ENCODE measurements at regions not wholly inside any gene's neighbourhood (a gene's known extent, or its start where the extent isn't known, plus 50 kb on each side); places are given as distances from the start of the nearest gene placed in this dataset.
"Not testable (repeated sequence)": the region's sequence is repeated elsewhere in the genome, so short reads cannot be mapped to it uniquely, and the experiment has no call there.

DNA sequence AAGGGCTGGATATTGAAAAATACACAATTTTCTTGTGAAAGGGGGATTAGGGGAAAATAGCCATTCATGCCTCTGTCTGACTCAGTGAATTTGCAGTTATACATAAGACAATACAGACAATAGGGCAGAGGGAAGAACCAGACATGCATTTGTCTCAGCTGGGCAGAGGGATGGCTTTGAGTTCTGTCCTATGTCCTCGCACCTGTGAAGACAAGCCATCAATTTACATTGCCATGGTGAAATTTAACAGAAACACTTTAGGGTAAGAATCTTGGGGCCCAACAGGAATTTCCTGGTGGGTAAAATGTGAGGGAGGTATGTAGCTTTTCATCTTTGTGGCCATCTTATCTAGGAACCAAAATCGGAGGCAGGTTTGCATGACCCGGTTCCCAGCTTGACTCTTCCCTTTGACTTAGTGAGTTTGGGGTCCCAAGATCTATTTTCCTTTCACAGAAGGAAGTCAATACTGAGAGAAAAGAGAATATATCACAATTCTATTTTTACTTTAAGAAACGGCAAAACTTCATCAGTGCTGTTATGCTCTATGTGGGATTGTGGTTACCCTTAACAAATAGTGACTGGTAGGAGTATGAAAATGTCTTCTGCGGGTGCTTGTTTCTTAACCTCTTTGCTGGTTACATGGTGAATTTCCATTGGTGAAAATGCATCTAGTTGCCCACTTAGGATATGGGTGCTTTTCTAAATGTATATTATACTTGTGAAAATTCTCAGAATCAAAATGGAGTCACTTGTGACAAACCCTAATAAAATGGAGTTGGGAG is 221.8 kb downstream of the SPP2 start:
- DNase-seq = no peak

DNA sequence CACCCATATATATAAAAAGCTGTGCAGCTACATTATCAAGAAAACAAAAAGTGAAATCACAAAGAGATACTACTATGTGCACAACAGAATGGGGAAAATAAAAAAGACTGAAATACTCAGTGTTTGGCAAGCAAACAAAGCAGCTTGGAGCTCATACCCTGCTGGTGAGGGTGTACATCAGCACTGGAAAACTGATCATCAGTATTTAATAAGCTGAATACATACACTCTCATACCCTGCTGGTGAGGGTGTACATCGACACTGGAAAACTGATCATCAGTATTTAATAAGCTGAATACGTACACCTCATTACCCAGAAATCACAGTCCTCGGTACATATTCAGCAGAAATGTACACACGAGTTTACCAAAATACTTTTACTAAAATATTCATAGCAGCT is 220.8 kb downstream of the SPP2 start:
- DNase-seq = no peak

GRCh38 chr2:234269769-234270204 is 219.3 kb downstream of the SPP2 start:
- DNase-seq = no peak

DNA sequence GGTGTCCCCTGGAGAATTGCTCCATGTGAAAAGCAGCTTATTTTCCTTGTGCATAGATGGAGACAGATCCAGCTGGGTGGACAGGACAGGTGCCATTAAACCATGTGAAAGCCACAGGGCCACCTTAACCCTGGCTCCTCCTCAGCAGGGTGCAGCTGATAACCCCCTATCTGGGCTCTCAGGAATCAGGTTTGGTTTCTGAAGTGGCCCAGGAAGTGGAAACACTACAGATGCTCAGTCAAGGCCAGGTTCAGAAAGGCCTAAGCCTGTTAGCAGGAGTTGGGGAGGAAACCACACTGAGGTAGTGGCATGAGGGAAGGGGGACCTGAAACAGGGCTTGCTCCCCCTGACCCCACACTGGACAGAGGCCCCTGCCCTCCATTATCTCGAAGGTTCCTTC is 217.0 kb downstream of the SPP2 start:
- no peak for DNase-seq

DNA sequence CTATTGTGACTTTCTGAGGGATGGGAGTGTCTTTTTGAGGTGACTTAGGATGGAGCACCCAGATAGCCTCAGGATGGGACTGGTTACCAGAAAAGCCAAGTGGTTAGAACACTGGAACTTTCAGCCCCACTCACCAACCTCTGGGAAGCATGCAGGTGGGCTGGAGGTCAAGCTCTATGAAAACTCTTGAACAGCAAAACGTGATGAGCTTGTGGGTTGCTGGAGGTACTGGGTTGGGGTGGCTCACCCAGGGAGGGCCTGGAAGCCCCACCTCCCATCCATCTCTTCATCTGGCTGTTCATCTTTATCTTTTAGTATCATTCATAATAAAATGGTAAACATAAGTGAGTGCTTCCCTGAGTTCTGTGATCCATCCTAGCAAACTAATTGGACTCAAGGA is 216.4 kb downstream of the SPP2 start:
- DNase-seq = no peak

DNA sequence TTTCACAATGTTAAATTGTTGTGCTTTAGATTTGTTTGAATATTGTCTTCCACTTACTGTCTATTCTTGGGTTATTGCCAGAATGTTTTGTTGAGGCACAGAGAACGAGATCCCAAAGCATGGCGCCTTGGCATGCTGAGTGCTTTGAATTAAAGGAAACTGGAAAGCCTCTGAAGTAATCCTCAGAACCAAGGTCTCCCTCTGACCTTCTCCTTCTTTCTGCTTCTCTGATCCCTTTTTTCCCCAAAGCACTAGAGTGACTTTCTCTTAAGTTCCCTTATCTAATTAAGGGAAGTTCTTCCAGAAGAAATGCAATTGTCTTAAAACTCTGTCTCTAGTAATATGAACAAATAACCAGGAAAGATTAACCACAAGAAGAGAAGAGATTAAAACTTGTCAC is 214.7 kb downstream of the SPP2 start:
- no peak for DNase-seq

GRCh38 chr2:234261736-234262135 is 211.2 kb downstream of the SPP2 start:
- DNase-seq = no peak

DNA sequence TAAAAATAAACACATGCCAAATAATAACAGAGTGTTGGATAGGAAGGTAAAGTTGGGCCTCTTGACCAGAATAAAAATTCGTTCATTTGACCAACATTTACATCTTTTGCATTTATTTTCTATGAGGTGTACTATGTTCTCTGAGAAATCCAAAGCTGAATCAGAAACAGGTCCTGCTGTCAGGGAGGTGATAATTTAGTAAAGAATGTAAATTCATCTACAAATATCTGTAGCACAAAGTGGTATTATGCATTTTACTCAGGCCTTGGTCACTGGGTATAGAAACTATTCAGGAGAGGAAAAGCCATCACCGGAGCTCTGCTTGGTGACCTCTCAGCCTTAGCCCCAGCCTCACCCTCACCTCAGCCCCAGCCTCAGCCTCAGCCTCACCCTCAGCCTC is 208.9 kb downstream of the SPP2 start:
- DNase-seq = no peak

GRCh38 chr2:234258562-234259141 is 208.2 kb downstream of the SPP2 start:
- no peak for DNase-seq

- DNase-seq = peak; percentile 60
These were observed 207.5 kb downstream of the SPP2 start for GRCh38 chr2:234257859-234258561.

- DNase-seq = no peak
These were observed 206.0 kb downstream of the SPP2 start for GRCh38 chr2:234256516-234256915.

DNA sequence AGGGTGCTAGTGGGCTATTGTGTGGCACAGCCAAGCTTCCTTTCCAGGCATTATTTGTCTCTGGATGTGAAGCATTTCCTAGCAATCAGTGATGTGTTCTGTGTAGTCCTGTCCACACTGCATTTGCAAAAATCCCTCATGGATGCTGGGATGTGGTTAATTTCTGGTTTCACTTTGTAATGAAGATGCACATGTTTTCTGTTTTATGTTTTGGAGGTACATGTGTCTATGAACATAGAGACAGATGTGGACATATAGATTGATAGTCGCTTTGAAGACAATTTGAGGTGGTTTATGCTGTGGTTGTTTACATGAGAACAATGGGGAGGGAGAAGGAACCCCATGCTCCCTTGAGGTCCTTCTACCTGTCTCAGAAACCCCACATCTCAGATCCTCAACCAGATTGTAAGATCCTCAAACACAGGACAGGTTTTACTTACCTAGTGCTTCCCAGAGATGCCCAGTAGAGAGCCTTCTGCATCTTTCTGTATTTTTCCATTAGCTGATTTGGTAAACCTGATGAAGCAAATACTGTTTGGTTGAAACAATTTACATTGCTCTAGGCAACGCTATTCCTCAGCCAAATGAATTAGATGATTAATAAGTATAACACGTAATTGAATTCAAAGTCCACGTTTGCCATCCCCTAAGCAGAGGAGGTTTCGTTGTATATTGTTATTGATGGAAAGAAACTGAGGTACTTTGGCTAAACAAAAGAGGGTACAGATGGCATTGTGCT is 204.4 kb downstream of the SPP2 start:
- DNase-seq = no peak

- no peak for DNase-seq
These were observed 202.3 kb downstream of the SPP2 start for GRCh38 chr2:234252772-234253171.

- DNase-seq = no peak
These were observed 201.1 kb downstream of the SPP2 start for GRCh38 chr2:234251326-234252271.

GRCh38 chr2:234250926-234251325 is 200.4 kb downstream of the SPP2 start:
- no peak for DNase-seq

GRCh38 chr2:234249873-234250272 is 199.4 kb downstream of the SPP2 start:
- DNase-seq = no peak

- no peak for DNase-seq
These were observed 198.7 kb downstream of the SPP2 start for GRCh38 chr2:234249034-234249735.

DNA sequence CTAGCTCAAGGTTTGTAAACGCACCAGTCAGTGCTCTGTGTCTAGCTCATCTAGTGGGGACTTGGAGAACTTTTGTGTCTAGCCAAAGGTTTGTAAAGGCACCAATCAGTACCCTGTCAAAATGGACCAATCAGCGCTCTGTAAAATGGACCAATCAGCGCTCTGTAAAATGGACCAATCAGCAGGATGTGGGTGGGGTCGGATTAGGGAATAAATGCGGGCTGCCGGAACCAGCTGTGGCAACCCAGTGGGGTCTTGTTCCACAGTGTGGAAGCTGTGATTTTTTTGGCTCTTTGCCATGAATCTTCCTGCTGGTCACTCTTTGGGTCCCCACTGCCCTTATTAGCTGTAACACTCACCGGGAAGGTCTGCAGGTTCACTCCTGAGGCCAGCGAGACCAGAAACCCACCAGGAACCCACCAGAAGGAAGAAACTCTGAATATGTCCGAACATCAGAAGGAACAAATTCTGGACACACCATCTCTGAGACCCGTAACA is 197.8 kb downstream of the SPP2 start:
- not testable (repeated sequence) for DNase-seq

- no peak for DNase-seq
These were observed 197.1 kb downstream of the SPP2 start for GRCh38 chr2:234247453-234248180.

DNA sequence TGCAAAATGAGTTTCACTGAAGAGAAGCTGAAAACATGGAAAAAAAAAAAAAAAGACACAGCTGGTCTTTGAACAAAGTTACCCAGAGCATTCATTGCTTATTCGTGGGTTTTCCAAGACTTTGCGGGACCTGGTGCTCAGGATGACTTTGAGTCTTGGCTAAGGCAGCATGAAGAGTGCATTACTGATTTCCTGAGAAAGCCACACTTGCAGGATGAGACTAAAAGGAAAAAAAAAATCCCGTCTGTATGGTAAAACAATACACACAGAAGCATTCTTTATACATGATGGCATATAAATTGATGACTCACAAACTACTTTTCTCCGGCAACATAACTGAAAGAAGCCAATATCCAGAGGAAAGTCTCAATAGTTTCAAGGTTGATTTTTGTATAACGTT is 195.4 kb downstream of the SPP2 start:
- DNase-seq = no peak
